H1 (cell line): ENCODE measurements at regions not wholly inside any gene's neighbourhood (a gene's known extent, or its start where the extent isn't known, plus 50 kb on each side); places are given as distances from the start of the nearest gene placed in this dataset.

Experiments
- CBX5 ChIP-seq: fragments of 300-800, 300-1000 bp; sonication (generic); IDR thresholded peaks from 2 replicates; pipeline ENCODE4 v1.7.1; 2016; ENCODE audit warnings: antibody characterized with exemption, low read length, low read depth
- CEBPB ChIP-seq: IDR thresholded peaks from 2 replicates; pipeline ENCODE4 v1.6.1; 2012; ENCODE audit warnings: low read depth, low read length
- CHD7 ChIP-seq: fragments of 300-600 bp; sonication (generic); IDR thresholded peaks from 2 replicates; pipeline ENCODE4 v1.7.1; 2012; ENCODE audit warnings: low read length, moderate library complexity, mild to moderate bottlenecking, inconsistent platforms; ENCODE audit not compliant: insufficient replicate concordance
- CTCF ChIP-seq, 3 experiments: IDR thresholded peaks; 1 replicate in 2 of 3; 2 replicates in 1 of 3; pipeline versions ENCODE4 v1.5.1 to v1.6.1; 2011; ENCODE audit warnings: low read length in 3 of 3, mild to moderate bottlenecking in 3 of 3, inconsistent platforms in 2 of 3, low read depth in 1 of 3, moderate library complexity in 1 of 3; ENCODE audit not compliant: insufficient read depth in 1 of 3; ENCODE audit errors: control extremely low read depth in 1 of 3
- GABPA ChIP-seq: IDR thresholded peaks from 2 replicates; pipeline ENCODE4 v1.6.1; 2011; ENCODE audit warnings: mild to moderate bottlenecking, low read length, moderate library complexity, borderline replicate concordance; ENCODE audit not compliant: insufficient read depth
- POLR2A ChIP-seq, 2 experiments: IDR thresholded peaks; 1 replicate in 1 of 2; 2 replicates in 1 of 2; pipeline ENCODE4 v1.6.1; 2011; ENCODE audit warnings: low read depth in 2 of 2, low read length in 2 of 2, mild to moderate bottlenecking in 2 of 2; ENCODE audit errors: control extremely low read depth in 1 of 2
- SP4 ChIP-seq: IDR thresholded peaks from 2 replicates; pipeline ENCODE4 v1.6.1; 2012; ENCODE audit warnings: low read length, inconsistent platforms

DNA sequence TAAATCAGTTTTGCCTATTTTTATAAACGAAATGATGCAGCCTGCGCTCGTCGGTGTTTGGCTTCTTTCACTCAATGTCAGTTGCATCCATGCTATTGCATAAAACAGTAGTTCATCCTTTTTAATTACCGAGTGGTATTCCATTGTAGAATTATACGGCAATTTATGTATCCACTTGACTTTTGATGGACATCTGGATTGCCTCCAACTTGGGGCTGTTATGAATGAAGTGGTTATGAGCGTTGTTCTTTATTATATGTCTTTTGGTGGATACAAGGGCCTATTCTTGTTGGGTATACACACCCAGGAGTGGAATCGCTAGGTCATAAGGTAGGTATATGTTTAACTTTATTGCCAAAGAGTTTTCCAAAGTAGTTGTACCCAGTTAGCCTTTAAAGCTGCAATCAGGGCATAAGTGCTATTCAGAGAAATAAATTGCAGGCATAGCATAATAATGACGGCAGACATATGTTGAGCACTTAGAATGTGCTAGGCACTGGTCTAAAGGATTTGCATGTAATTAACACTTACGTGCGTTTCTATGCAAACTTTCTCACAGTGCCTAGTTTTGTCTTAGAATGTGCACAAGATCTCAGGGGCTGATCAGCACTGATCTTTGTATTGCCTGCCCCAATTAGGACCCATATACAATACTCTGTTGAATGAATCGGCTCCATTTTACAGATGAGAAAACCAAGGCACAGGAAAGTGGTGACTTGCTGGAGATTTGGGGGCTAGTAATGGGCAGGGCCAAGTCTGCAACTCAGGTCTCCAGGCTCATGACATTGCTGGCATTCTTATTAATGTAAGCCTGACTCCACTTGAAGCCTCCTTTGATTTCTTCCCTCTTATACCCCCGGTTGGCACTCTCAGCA is 407.0 kb downstream of the BCOR start:
- TF ChIP-seq CHD7 (no peak), CTCF (IDR thresholded peaks at IDR 0.05; ENCODE audit: control extremely low read depth in 1 of 3, insufficient read depth in 1 of 3, low read depth in 1 of 3, low read length in 3 of 3) (no peak), SP4 (no peak), GABPA (no peak), CEBPB (no peak), POLR2A (IDR thresholded peaks at IDR 0.05; ENCODE audit: control extremely low read depth in 1 of 2, low read depth in 2 of 2, low read length in 2 of 2) (no peak), CBX5 (no peak)
